Ovary (tissue), 7 donors: ENCODE measurements at regions not wholly inside any gene's neighbourhood (a gene's known extent, or its start where the extent isn't known, plus 50 kb on each side); places are given as distances from the start of the nearest gene placed in this dataset.

ENCODE experiments used
- DNase-seq, 5 donors: peaks; one replicate each; pipeline ENCODE4 v3.0.0-alpha.2; 2019 to 2020
- H3K27ac ChIP-seq, 2 donors: fragments of 200-600 bp; one replicate each; pipeline versions ENCODE4 v1.5.1 to v1.8.0; 2019 to 2022
- H3K27me3 ChIP-seq: fragments of 200-600 bp; one replicate; pipeline ENCODE4 v1.8.0; 2022
- H3K36me3 ChIP-seq: fragments of 200-600 bp; sonication (generic); one replicate; pipeline ENCODE4 v1.5.1; 2019
- H3K4me1 ChIP-seq: one replicate; pipeline ENCODE4 v1.8.1; 2013; ENCODE audit warnings: mild to moderate bottlenecking, moderate library complexity; ENCODE audit not compliant: insufficient read depth
- H3K4me3 ChIP-seq: fragments of 200-600 bp; sonication (generic); one replicate; pipeline ENCODE4 v1.5.1; 2017
- H3K9me3 ChIP-seq, 2 donors: fragments of 200-600 bp in 1 of 2; sonication (generic) in 1 of 2; one replicate each; pipeline versions ENCODE4 v1.5.1 to v1.8.1; 2013 to 2019; ENCODE audit warnings: mild to moderate bottlenecking in 1 of 2, moderate library complexity in 1 of 2
- EP300 ChIP-seq: sonication (generic); formaldehyde crosslinking; IDR thresholded peaks from one replicate; pipeline ENCODE4 v1.6.1; 2017; ENCODE audit warnings: antibody characterized with exemption
- POLR2A ChIP-seq: fragments of 450-650 bp; IDR thresholded peaks from one replicate; pipeline ENCODE4 v1.6.1; 2017; ENCODE audit warnings: antibody characterized with exemption, mild to moderate bottlenecking, moderate library complexity
- WGBS, 3 donors: extraction: QIAGEN DNeasy Blood & Tissue Kit in 1 of 3; methylation state at CpG; one replicate each; pipeline versions ENCODE4 v1.1.5 to v1.1.7; 2013 to 2017; 5-methylcytosine and 5-hydroxymethylcytosine counted together
- intact Hi-C, 4 donors: fragments of 100-400 bp; cut with DNase I; formaldehyde crosslinking; loops; one replicate each; pipeline versions ENCODE4 v1.11.0 to v1.15.1; 2022 to 2023
- TF ChIP-seq, protein P1 (sequence below), 3 donors: fragments of 450-650 bp in 2 of 3; fragments of 200-600 bp in 1 of 3; IDR thresholded peaks; one replicate each; pipeline versions ENCODE4 v1.5.1 to v1.8.0; 2016 to 2022; ENCODE audit warnings: antibody characterized with exemption in 3 of 3, mild to moderate bottlenecking in 1 of 3
- donor health status: DM: no; HTN: no; CAD: no; lungs with moderate emphysema.
- donor health status: DM: no; HTN: no; CAD: no.
- donor health status: Bipolar disorder and iron deficiency.
- donor health status: DM: no; HTN: no; CAD: no.
- donor health status: DM: yes; HTN: yes; CAD: no.

GRCh38 chr1:238955934-238956333 is 430.4 kb upstream of the CHRM3 start:
- H3K4me3 ChIP-seq = no peak overlapping the region
- no peaks in the 10 kb centered on the region for H3K4me1 ChIP-seq
- H3K9me3 ChIP-seq = no peaks in the 10 kb centered on the region
- no peak overlapping the region for H3K27ac ChIP-seq
- intact Hi-C loops = no loop called here
- H3K27me3 ChIP-seq = no peaks in the 10 kb centered on the region
- WGBS, 3 donors = 93 to 96% (median 93%) methylated on average over 1 of the region's 1 CpG
- H3K36me3 ChIP-seq = no peaks in the 10 kb centered on the region
- DNase-seq = no peak
- TF ChIP-seq, protein P1, sequence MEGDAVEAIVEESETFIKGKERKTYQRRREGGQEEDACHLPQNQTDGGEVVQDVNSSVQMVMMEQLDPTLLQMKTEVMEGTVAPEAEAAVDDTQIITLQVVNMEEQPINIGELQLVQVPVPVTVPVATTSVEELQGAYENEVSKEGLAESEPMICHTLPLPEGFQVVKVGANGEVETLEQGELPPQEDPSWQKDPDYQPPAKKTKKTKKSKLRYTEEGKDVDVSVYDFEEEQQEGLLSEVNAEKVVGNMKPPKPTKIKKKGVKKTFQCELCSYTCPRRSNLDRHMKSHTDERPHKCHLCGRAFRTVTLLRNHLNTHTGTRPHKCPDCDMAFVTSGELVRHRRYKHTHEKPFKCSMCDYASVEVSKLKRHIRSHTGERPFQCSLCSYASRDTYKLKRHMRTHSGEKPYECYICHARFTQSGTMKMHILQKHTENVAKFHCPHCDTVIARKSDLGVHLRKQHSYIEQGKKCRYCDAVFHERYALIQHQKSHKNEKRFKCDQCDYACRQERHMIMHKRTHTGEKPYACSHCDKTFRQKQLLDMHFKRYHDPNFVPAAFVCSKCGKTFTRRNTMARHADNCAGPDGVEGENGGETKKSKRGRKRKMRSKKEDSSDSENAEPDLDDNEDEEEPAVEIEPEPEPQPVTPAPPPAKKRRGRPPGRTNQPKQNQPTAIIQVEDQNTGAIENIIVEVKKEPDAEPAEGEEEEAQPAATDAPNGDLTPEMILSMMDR (IDR thresholded peaks at IDR 0.05) = no peak
- TF ChIP-seq EP300 (no peak), POLR2A (no peak)

- Histone ChIP-seq H3K27ac (no peak overlapping the region), H3K27me3 (no peaks in the 10 kb centered on the region), H3K9me3 (no peaks in the 10 kb centered on the region), H3K4me3 (no peak overlapping the region), H3K36me3 (no peaks in the 10 kb centered on the region), H3K4me1 (no peaks in the 10 kb centered on the region)
- WGBS, 3 donors = 87 to 91% (median 89%) methylated on average over 2 of the region's 2 CpGs
- TF ChIP-seq, protein P1 (IDR thresholded peaks at IDR 0.05) = no peak
- TF ChIP-seq EP300 = no peak
- no peak for TF ChIP-seq POLR2A
- no peak for DNase-seq
- intact Hi-C loops = no loop called here
Observed at GRCh38 chr1:238954865-238955264, 431.5 kb upstream of the CHRM3 start.

GRCh38 chr1:238953448-238954010 is 432.8 kb upstream of the CHRM3 start:
- H3K9me3 ChIP-seq = no peaks in the 10 kb centered on the region
- TF ChIP-seq, protein P1 (IDR thresholded peaks at IDR 0.05) = no peak
- TF ChIP-seq EP300 = no peak
- TF ChIP-seq POLR2A = no peak
- H3K4me1 ChIP-seq = no peaks in the 10 kb centered on the region
- H3K27ac ChIP-seq = no peak overlapping the region
- no peaks in the 10 kb centered on the region for H3K36me3 ChIP-seq
- WGBS, 3 donors = 68 to 83% (median 80%) methylated on average over 5 of the region's 5 CpGs
- no peak overlapping the region for H3K4me3 ChIP-seq
- H3K27me3 ChIP-seq = no peaks in the 10 kb centered on the region
- no peak for DNase-seq
- intact Hi-C loops = no loop called here

DNA sequence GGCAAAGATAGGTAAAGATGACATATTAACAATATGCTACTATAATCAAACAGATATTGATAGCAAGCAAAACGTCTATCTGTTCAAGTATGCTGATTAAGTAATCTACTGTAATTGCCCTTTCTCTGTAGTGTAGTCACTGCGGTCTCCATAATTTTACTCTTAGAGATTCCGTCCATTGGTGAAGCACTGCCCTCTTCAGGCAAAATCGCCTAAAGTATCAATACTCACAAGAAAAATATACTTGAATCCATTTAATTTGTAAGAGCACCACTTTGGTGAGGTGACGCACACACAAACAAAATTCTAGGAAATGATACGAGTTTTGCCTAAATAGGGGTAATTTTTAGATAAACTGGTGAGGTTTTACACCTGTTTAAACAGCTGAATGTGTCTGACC is 434.6 kb upstream of the CHRM3 start:
- H3K36me3 ChIP-seq = no peaks in the 10 kb centered on the region
- 18 to 28% (median 20%) methylated on average over 6 of the region's 6 CpGs for WGBS, 3 donors
- no peak for DNase-seq
- no peak overlapping the region for H3K4me3 ChIP-seq
- H3K27me3 ChIP-seq = no peaks in the 10 kb centered on the region
- no peaks in the 10 kb centered on the region for H3K9me3 ChIP-seq
- TF ChIP-seq POLR2A (no peak), EP300 (no peak)
- TF ChIP-seq, protein P1 (IDR thresholded peaks at IDR 0.05) = no peak
- H3K4me1 ChIP-seq = no peaks in the 10 kb centered on the region
- intact Hi-C loops = no loop called here
- no peak overlapping the region for H3K27ac ChIP-seq
